Lung (tissue), 11 donors: ENCODE measurements at regions not wholly inside any gene's neighbourhood (a gene's known extent, or its start where the extent isn't known, plus 50 kb on each side); places are given as distances from the start of the nearest gene placed in this dataset.

Source experiments
- ATAC-seq: fragments of 200-7000 bp; cut with Tn5 transposase; one replicate; pipeline ENCODE4 v1.9.1; 2020; ENCODE audit warnings: moderate number of reproducible peaks; ENCODE audit not compliant: insufficient read depth, low FRiP score
- DNase-seq, 3 donors: peaks; one replicate each; pipeline ENCODE4 v3.0.0-alpha.2; 2013 to 2017
- H3K27ac ChIP-seq, 2 donors: one replicate each; pipeline ENCODE4 v1.5.1; 2013; ENCODE audit warnings: mild to moderate bottlenecking in 2 of 2, moderate library complexity in 2 of 2, control low read depth in 1 of 2, inconsistent platforms in 1 of 2, low read depth in 1 of 2, low read length in 1 of 2
- H3K27me3 ChIP-seq, 3 donors: one replicate each; pipeline ENCODE4 v1.5.1; 2013; ENCODE audit warnings: low read length in 2 of 3; ENCODE audit not compliant: control insufficient read depth in 3 of 3, insufficient read depth in 3 of 3
- H3K36me3 ChIP-seq, 4 donors: one replicate each; pipeline ENCODE4 v1.5.1; 2013; ENCODE audit warnings: low read length in 4 of 4, mild to moderate bottlenecking in 1 of 4, moderate library complexity in 1 of 4; ENCODE audit not compliant: control insufficient read depth in 4 of 4, insufficient read depth in 4 of 4
- H3K4me1 ChIP-seq, 5 donors: one replicate each; pipeline ENCODE4 v1.5.1; 2013; ENCODE audit warnings: low read length in 5 of 5, mild to moderate bottlenecking in 2 of 5, moderate library complexity in 1 of 5; ENCODE audit not compliant: control insufficient read depth in 5 of 5, insufficient read depth in 5 of 5
- H3K4me3 ChIP-seq: one replicate; pipeline ENCODE4 v1.5.1; 2013; ENCODE audit warnings: mild to moderate bottlenecking, control low read depth, moderate library complexity
- H3K9ac ChIP-seq, 2 donors: one replicate each; pipeline ENCODE4 v1.5.1; 2013; ENCODE audit warnings: low read length in 2 of 2, control low read depth in 1 of 2; ENCODE audit not compliant: insufficient read depth in 1 of 2
- H3K9me3 ChIP-seq, 4 donors: one replicate each; pipeline ENCODE4 v1.5.1; 2013; ENCODE audit warnings: low read length in 3 of 4, mild to moderate bottlenecking in 1 of 4, moderate library complexity in 1 of 4; ENCODE audit not compliant: control insufficient read depth in 4 of 4, insufficient read depth in 3 of 4
- CTCF ChIP-seq: IDR thresholded peaks from 2 replicates; pipeline ENCODE4 v1.5.1; 2012; ENCODE audit warnings: mild to moderate bottlenecking; ENCODE audit errors: control extremely low read depth, extremely low read depth
- WGBS, 2 donors: extraction: QIAGEN DNeasy Blood & Tissue Kit; methylation state at CpG; one replicate each; pipeline ENCODE4 v1.1.7; 2013; 5-methylcytosine and 5-hydroxymethylcytosine counted together
- donor health status: control.
- donor health status: control.
- donor health status: Bipolar disorder and iron deficiency.
- donor health status: healthy.
- donor health status: DM: yes; HTN: yes; CAD: no.

- Histone ChIP-seq H3K9ac (no peak overlapping the region), H3K4me3 (no peak overlapping the region), H3K27ac (no peak overlapping the region), H3K9me3 (peaks cover 0 to 7% (median 2%) of the 10 kb centered on the region in 4 donors), H3K27me3 (no peaks in the 10 kb centered on the region), H3K36me3 (no peaks in the 10 kb centered on the region), H3K4me1 (peaks cover 0 to 7% (median 0%) of the 10 kb centered on the region in 5 donors)
- no peak for ATAC-seq
- WGBS, 2 donors, result 84 to 91% methylated on average over 16 of the region's 16 CpGs
- no peak for DNase-seq
- TF ChIP-seq CTCF, result no peak
Measured at GRCh38 chr12:124115976-124116690, 143.1 kb downstream of the ZNF664 start.

DNA sequence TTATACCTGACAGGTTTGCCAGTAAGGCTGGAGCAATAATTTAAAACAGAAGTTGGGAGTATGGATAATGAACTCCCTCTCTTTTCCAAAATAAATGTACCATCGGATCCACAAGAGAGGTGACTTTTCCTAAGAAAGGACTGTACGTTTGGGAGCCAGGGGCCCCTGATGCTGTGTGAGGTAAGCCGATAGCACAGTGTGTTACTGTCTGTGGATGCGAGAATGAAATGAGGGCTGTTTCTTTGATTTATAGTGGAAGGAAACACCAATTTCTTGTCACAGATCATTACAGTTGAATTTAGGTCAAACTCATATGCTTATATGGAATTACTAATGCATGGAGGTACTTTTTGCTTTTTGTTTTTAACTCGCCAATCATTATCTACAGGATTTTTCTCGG, 147.7 kb downstream of the ZNF664 start:
- Histone ChIP-seq H3K27ac (no peak overlapping the region), H3K4me1 (peaks cover 0 to 7% (median 0%) of the 10 kb centered on the region in 5 donors), H3K36me3 (no peaks in the 10 kb centered on the region), H3K4me3 (no peak overlapping the region), H3K27me3 (no peaks in the 10 kb centered on the region), H3K9ac (no peak overlapping the region), H3K9me3 (peaks cover 0 to 4% (median 0%) of the 10 kb centered on the region in 4 donors)
- 74 to 86% methylated on average over 6 of the region's 6 CpGs for WGBS, 2 donors
- DNase-seq (no peak), ATAC-seq (no peak)
- TF ChIP-seq CTCF, result no peak

- H3K9ac ChIP-seq, result no peak overlapping the region
- peaks cover 0 to 7% (median 0%) of the 10 kb centered on the region in 5 donors for H3K4me1 ChIP-seq
- 87 to 94% methylated on average over 9 of the region's 9 CpGs for WGBS, 2 donors
- no peak for DNase-seq
- no peaks in the 10 kb centered on the region for H3K9me3 ChIP-seq
- no peak for TF ChIP-seq CTCF
- H3K36me3 ChIP-seq, result no peaks in the 10 kb centered on the region
- no peaks in the 10 kb centered on the region for H3K27me3 ChIP-seq
- no peak overlapping the region for H3K27ac ChIP-seq
- no peak for ATAC-seq
- H3K4me3 ChIP-seq, result no peak overlapping the region
Measured at GRCh38 chr12:124122722-124123121, 149.7 kb downstream of the ZNF664 start.
